Muscle of leg (tissue), 3 donors: ENCODE measurements at regions not wholly inside any gene's neighbourhood (a gene's known extent, or its start where the extent isn't known, plus 50 kb on each side); places are given as distances from the start of the nearest gene placed in this dataset.

Source experiments
- DNase-seq: peaks from one replicate; pipeline ENCODE4 v3.0.0; 2013
- H3K27ac ChIP-seq: one replicate; pipeline ENCODE4 v1.5.1; 2013; ENCODE audit warnings: mild to moderate bottlenecking, low read length, control low read depth
- H3K27me3 ChIP-seq: one replicate; pipeline ENCODE4 v1.6.1; 2013; ENCODE audit warnings: low read length; ENCODE audit not compliant: control insufficient read depth, insufficient read depth
- H3K36me3 ChIP-seq: one replicate; pipeline ENCODE4 v1.6.1; 2013; ENCODE audit warnings: low read length; ENCODE audit not compliant: control insufficient read depth, insufficient read depth
- H3K4me1 ChIP-seq: one replicate; pipeline ENCODE4 v1.6.1; 2013; ENCODE audit warnings: low read length; ENCODE audit not compliant: control insufficient read depth, insufficient read depth
- H3K4me3 ChIP-seq: one replicate; pipeline ENCODE4 v1.5.1; 2013; ENCODE audit warnings: low read length, control low read depth
- H3K9me3 ChIP-seq: replicated peaks from 2 replicates; pipeline ENCODE4 v1.6.1; 2013; ENCODE audit warnings: low read depth, low read length; ENCODE audit not compliant: control insufficient read depth
- WGBS: methylation state at CpG from one replicate; pipeline ENCODE4 v1.1.5; 2013; ENCODE audit warnings: missing lambda C conversion rate; ENCODE audit not compliant: insufficient coverage; 5-methylcytosine and 5-hydroxymethylcytosine counted together

DNA sequence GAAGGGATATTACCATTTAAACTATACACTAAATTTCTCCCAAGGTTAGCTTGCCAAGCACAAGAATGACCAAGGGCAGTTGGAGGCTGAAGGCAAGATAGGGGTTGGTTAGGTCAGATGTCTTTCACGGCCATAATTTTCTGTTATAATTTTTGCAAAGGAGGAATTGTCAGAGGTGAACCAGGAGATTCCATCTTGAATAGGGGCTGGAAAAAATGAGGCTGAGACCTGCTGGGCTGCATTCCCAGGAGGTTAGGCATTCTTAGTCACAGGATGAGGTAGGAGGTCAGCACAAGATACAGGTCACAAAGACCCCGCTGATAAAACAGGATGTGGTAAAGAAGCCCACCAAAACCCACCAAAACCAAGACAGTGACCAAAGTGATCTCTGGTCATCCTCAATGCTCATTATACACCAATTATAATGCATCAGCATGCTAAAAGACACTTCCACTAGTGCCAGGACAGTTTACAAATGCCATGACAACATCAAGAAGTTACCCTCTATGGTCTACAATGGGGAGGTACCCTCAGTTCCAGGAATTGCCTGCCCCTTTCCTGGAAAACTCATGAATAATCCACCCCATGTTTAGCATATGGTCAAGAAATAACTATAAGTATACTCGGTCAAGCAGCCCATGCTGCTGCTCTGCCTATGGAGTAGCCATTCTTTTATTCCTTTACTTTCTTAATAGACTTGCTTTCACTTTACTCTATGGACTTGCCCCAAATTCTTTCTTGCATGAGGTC, 371.8 kb upstream of the SULF2 start:
- Histone ChIP-seq H3K36me3 (no peaks in the 10 kb centered on the region), H3K4me3 (no peak overlapping the region), H3K4me1 (peaks cover 23% of the 10 kb centered on the region), H3K9me3 (peaks cover 6% of the 10 kb centered on the region), H3K27ac (no peak overlapping the region), H3K27me3 (peaks cover 16% of the 10 kb centered on the region)
- no peak for DNase-seq
- WGBS: 88% methylated on average over 1 of the region's 3 CpGs

DNA sequence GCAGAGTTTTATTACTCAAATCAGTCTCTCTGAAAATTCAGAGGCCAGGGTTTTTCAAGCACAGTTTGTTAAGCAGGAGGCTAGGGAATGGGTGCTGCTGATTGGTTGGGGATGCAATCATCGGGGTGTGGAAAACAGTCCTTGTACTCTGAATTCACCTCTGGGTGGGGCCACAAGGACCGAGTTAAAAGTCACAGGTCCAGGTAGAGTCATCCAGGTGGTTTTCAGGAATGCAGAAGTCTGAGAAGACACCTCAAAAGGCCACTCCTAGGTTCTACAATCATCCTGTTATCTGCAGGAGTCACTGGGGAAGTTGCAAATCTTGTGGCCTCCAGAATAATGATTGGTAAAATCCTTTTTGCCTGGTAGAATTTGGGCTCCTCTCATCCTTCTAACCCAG, 371.2 kb upstream of the SULF2 start:
- Histone ChIP-seq H3K4me1 (peaks cover 23% of the 10 kb centered on the region), H3K36me3 (no peaks in the 10 kb centered on the region), H3K4me3 (no peak overlapping the region), H3K9me3 (peaks cover 6% of the 10 kb centered on the region), H3K27me3 (peaks cover 18% of the 10 kb centered on the region), H3K27ac (no peak overlapping the region)
- DNase-seq: no peak
- 100% methylated on average over 2 of the region's 2 CpGs for whole genome bisulfite sequencing

DNA sequence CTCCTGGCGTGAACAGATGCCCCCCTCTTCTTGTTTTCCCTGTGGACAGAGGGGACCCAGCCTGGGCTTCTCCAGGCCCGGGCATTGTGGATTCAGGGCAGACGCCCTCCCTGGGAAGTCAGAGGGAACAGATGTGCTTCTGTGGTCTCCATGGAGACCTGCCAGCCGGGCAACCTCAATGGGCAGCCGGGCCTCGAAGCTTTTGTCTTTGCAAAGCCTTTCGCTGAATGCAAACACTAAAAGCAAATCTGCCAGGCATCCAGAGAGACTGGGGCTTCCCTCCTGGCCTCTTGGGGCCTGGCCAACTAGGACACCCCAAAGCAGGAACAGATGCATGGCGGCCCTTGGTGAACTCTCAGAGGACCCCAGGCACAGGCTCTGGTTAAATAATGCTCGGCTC, 370.0 kb upstream of the SULF2 start:
- Histone ChIP-seq H3K36me3 (no peaks in the 10 kb centered on the region), H3K9me3 (peaks cover 6% of the 10 kb centered on the region), H3K4me3 (no peak overlapping the region), H3K27ac (no peak overlapping the region), H3K27me3 (peaks cover 18% of the 10 kb centered on the region), H3K4me1 (peaks cover 23% of the 10 kb centered on the region)
- 76% methylated on average over 8 of the region's 9 CpGs for WGBS
- no peak for DNase-seq

DNA sequence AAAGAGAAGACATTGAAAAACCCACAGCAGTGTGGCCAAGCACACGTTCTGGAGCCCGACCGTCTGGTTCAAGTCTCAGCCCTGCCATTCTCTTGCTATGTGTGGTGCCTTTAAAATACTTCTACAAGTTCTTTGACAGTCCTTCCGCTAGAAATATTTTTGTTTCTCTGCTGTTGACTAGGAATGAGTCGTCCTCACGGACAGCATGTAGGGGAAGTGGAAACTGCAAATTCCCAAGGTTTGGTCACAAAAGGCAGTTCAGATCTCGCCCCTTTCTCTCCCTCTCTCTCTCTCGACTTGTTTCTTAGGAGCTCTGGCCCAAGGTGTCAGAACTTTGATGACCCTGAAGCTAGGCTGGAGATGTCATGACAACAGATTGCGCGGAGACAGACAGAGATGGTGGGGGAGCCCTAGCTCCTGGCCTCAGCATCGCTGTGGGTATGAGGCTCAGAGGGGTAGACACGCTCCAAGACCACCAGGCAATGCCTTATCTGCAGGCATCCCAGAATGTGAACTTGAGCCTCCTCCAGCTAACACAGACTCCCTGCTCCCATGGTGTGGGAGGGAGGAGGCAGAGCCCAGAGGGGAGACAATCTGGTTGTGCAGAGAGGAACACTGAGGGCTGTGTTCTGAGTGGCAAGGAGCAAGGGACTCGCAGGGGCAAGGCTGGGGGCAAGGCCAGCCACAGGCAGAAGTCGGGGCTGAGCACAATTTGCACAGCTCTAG, 368.9 kb upstream of the SULF2 start:
- Histone ChIP-seq H3K27me3 (peaks cover 18% of the 10 kb centered on the region), H3K27ac (no peak overlapping the region), H3K4me3 (no peak overlapping the region), H3K4me1 (peaks cover 21% of the 10 kb centered on the region), H3K9me3 (peaks cover 6% of the 10 kb centered on the region), H3K36me3 (no peaks in the 10 kb centered on the region)
- WGBS: 73% methylated on average over 3 of the region's 14 CpGs
- DNase-seq: no peak

DNA sequence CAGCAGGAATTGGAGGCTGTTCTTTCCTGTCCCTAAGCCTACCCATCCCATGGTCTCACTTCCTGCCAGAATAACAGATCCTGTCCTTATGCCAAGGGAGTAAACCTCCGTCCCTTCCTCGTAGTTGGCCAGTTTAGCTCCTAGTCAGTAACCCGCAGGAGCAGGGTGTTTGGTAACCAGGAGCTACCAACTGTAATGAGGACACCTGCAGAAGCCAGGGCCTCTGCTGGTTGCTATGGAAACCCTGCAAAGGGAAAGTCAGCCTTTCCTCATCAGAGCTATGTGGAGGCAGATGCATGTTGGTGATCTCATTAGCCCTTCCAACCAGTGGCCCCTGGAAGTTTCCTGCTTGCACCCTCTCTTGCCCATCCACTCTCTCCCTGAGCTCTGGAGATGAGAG, 368.2 kb upstream of the SULF2 start:
- H3K27ac ChIP-seq: no peak overlapping the region
- no peaks in the 10 kb centered on the region for H3K36me3 ChIP-seq
- 43% methylated on average over 3 of the region's 3 CpGs for WGBS
- H3K27me3 ChIP-seq: peaks cover 18% of the 10 kb centered on the region
- H3K4me1 ChIP-seq: peaks cover 20% of the 10 kb centered on the region
- no peak overlapping the region for H3K4me3 ChIP-seq
- peak; percentile 78 for DNase-seq
- peaks cover 6% of the 10 kb centered on the region for H3K9me3 ChIP-seq

DNA sequence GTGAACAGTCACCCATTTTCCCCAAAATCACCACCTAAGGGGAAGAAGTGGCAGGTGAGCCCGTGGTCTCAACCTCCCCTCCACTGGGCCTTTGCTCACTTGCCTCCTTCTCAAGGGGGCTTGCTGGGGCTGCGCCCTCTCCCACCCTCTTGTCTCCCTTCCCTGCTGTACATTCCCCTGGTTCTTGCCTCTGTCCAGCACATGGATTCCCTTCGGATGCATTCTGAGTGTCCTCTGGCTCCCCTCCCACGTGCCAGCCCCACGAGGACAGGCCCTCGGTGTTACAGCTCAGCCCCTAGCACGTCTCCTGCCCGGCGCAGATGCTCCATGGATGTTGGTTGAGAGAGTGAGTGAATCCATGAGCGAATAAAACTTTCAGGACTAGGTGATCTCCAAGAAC, 367.8 kb upstream of the SULF2 start:
- H3K27me3 ChIP-seq: peaks cover 18% of the 10 kb centered on the region
- no peaks in the 10 kb centered on the region for H3K36me3 ChIP-seq
- WGBS: 55% methylated on average over 7 of the region's 10 CpGs
- H3K9me3 ChIP-seq: peaks cover 6% of the 10 kb centered on the region
- H3K27ac ChIP-seq: no peak overlapping the region
- no peak overlapping the region for H3K4me3 ChIP-seq
- H3K4me1 ChIP-seq: peaks cover 20% of the 10 kb centered on the region
- no peak for DNase-seq

DNA sequence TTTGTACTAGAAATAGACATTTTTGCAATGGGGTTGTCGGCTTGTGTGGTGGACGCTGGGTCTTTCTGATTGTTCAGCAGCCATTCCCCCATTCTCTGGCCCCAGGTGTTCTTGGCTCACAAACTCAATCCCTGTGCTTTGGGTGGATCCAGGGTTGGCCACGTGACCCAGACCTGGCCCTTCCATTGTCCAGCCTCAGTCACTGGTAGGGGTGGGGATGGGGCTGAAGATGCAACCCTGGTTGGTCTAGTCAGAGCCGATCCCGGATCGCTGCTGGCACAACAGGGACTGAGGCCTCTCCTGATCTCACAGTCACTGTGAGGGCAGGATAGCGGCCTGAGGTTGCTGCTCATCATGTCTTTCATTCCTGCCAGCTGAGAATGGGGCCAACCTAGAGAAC, 365.3 kb upstream of the SULF2 start:
- peaks cover 12% of the 10 kb centered on the region for H3K4me1 ChIP-seq
- no peak for DNase-seq
- H3K4me3 ChIP-seq: no peak overlapping the region
- H3K9me3 ChIP-seq: no peaks in the 10 kb centered on the region
- peaks cover 18% of the 10 kb centered on the region for H3K27me3 ChIP-seq
- 79% methylated on average over 5 of the region's 7 CpGs for WGBS
- no peak overlapping the region for H3K27ac ChIP-seq
- no peaks in the 10 kb centered on the region for H3K36me3 ChIP-seq

DNA sequence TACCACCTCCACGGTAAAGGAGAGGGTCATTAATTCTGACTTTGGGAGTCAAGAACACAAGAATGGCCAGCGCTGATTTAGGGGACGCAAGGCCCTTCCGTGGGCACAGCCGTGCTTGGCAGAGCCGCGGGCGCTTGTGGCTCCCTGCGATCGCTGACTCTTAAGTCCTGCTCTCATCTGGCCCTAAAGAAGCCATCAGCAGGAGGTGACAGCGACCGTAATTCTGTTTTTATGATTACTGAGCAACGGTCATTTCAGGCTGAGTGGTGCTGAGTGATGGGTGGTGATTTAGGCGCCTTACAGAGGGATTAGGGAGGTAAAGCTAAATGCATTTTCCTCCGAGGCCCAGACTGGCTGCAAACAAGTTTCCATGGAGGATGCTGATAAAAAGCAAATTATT, 364.6 kb upstream of the SULF2 start:
- Histone ChIP-seq H3K36me3 (no peaks in the 10 kb centered on the region), H3K27ac (no peak overlapping the region), H3K4me3 (no peak overlapping the region), H3K9me3 (no peaks in the 10 kb centered on the region), H3K27me3 (peaks cover 18% of the 10 kb centered on the region), H3K4me1 (peaks cover 6% of the 10 kb centered on the region)
- no peak for DNase-seq
- 65% methylated on average over 10 of the region's 15 CpGs for WGBS

DNA sequence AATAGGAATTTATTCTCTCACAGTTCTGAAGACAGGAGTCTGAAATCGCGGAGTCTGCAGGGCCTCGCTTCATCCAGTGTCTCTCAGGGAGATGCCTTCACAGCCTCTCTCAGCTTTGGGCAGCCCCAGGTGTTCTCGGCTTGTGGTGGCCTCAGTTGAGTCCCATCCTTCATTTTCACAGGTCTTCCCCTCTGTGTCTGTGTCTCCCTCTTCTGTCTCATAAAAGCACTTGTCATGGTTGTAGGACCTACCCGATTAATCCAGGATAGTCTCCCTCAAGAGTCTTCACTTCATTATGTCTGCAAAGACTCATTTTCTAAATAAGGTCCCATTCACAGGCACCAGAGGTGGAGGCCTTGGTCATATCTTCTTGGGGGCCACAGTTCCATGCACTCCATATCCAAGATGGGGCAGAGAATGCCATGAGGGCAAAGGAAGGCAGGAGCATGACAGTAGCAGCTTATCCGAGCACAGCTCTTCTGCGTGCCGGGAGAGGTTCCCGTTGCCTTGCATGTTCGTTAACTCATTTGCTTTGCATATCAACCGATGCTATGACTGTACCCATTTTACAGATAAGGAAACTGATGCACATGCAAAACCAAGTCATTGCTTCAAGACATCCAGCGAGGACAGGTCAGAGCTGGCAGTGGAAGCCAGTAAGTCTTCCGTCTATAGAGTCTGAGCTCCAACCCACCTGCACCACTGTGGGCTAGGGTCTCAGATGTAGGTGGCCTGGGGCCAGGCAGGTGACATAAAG, 363.8 kb upstream of the SULF2 start:
- peaks cover 14% of the 10 kb centered on the region for H3K27me3 ChIP-seq

DNA sequence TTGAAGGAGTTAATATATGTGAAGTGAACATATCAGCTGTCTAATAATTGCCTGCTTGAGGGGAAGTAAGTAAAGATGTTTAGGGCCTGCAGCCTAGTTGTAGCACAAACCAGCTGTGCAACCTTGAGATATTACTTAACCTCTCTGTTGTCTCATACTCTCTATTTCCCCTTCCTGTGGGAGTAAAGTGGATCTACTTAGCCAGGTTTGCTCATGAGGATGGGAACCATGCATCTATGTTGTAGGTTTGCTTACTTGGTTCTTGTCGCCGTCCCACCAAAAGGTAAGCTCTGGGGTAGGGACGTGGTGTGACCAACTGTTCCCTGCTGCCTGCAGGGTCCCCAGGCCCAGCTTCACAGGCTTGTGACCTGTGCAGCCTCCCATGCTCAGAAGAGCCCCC, 362.7 kb upstream of the SULF2 start:
- Histone ChIP-seq H3K4me3 (no peak overlapping the region), H3K27ac (no peak overlapping the region), H3K4me1 (no peaks in the 10 kb centered on the region), H3K36me3 (no peaks in the 10 kb centered on the region), H3K27me3 (peaks cover 12% of the 10 kb centered on the region), H3K9me3 (no peaks in the 10 kb centered on the region)
- DNase-seq: no peak
- WGBS: 94% methylated on average over 3 of the region's 3 CpGs

More for the DNA sequence above, 363.8 kb upstream of the SULF2 start:
- H3K4me3 ChIP-seq: no peak overlapping the region
- no peak for DNase-seq
- no peaks in the 10 kb centered on the region for H3K9me3 ChIP-seq
- H3K36me3 ChIP-seq: no peaks in the 10 kb centered on the region
- WGBS: 62% methylated on average over 11 of the region's 13 CpGs
- H3K27ac ChIP-seq: no peak overlapping the region
- H3K4me1 ChIP-seq: no peaks in the 10 kb centered on the region
